SHP77 (cell line): ENCODE measurements at regions not wholly inside any gene's neighbourhood (a gene's known extent, or its start where the extent isn't known, plus 50 kb on each side); places are given as distances from the start of the nearest gene placed in this dataset.

Source experiments
- DNase-seq, 2 experiments: peaks; one replicate each; lab custom pipeline; 2025; lab: John Stamatoyannopoulos, UW

DNA sequence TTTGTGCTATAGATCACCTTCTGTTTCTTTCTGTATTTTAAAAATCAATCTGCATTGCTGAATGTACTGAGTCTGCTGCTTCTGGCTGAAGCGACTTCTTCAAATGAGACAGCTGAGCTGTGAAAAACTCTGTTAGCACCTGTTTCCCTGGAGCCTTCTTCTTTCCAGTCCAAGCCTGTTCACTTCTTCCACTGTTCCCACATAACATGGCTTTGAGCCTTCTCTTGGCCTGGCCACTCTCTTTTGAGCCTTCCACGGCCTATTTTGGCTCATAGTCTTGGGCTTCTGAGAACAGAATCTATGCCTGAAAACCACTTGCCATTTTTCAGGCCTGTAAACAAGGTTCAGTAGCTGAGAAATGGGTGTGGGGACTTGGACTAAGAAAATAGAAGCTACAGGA is 132.9 kb upstream of the IGFBP7 start:
- DNase-seq = no peak

DNA sequence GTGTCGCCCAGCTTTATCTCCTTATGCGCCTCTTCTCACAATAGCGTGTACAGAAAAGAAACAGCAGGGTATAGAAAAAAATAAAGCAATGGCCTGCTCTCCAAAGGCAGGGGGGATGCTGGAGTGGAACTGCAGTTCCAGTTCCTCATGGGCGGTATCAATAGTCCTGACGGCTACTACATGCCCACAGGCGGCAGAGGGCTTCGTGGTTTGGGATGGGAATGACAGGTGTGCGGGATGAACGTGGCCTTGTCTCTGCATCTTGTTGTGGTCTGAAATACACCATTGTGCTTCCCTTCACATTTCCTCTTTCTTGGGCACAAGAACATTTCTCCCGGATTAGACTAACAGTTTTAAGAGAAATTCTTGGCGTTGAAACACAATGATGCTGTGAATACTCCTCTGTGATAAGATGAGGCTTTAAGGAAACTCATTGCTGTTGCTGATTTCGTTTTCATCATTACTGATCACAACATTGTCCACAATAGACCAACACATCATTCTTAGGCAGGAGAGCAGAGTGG is 124.1 kb upstream of the IGFBP7 start:
- DNase-seq = no peak

DNA sequence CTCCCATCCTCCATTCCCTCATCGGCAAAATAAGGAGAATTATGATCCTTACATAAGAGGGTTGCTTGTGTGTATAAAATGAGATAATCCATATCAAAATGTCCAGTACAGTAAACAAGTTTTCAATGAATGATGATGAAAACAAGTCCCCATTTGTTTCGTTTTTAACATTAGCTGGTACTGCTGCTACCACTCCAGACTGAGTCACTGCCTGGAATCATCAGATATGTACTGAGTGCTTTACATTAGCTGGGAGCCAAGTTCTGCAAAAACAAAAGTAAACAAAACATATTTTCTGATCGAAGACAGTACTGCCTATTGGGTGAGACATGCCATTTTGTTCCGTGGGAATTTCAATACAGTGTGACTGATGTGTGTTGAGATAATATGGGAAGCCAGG is 123.2 kb upstream of the IGFBP7 start:
- DNase-seq = no peak

DNA sequence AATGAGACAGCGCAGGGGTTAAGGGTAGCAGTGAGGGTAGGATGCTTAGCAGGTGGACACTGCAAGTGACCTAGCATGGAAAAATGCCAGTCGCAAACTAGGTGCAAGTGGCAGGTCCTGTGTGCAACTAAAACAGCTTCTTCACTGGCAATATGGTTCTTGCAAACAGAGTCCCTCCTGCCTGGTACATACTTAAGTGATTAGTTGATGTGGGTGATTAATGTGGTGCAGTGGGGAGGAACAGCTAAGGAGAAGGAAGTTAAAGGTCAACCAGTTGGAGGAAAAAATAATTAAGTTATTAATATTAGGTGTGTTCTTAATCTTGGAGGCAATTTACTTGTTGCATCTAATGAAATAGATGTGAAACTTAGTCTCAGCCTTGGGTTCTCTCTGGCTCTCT is 121.6 kb upstream of the IGFBP7 start:
- no peak for DNase-seq

DNA sequence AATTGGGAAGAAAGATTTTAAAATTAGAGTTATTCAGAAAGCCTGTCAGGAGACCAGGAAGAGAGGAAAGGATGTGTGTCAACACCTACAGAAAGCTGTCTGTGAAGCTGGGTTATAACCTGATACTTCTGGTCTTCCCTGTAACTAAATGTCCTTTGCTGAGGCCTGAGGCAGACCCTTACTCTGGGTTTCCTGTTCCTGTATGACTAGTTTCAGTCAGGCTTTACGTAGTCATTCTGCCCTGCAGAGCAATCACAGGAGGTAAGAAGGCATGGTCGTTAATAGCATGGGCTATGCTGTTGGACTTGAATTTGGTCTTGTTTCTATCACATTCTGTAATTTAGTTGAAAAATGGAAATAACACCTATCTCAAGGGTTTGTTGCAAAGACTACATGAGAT is 110.5 kb upstream of the IGFBP7 start:
- DNase-seq = no peak

DNA sequence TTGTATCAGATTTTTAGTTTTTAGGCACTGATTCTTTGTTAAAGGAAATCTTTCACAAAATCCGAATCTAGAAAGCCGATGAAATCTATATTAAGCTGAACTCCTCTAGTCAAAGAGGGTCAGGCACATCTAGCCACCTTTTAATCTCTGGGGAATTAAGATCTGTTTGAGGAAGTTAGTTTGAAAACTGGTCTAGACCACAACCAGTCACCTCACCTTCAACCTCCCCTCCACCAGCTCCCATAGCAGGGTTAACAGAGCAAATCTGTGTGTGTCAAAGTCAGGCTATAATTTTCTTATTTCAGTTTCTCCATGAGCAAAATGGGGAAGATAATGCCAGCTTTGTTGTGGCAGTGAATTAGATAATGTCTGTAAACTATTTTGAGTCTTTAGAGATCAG is 110.0 kb upstream of the IGFBP7 start:
- no peak for DNase-seq

DNA sequence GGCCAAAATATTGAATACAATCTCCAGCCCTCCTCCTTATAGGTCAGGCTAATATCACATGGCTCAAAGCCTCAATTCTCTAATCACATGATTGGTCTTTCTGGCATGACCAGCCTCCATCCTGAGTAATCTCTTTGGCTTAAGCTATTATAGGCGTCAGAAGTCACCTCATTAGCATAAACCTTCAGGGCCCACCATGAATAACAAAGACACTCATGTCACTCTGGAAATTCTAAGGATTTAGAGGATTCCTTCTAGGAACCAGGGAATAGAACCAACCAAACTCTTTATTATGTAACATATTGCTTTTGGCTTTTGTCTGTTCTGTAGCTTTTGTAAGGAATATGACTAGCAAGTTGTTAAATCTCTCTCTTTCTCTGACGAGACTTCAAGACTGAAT is 109.2 kb upstream of the IGFBP7 start:
- no peak for DNase-seq

DNA sequence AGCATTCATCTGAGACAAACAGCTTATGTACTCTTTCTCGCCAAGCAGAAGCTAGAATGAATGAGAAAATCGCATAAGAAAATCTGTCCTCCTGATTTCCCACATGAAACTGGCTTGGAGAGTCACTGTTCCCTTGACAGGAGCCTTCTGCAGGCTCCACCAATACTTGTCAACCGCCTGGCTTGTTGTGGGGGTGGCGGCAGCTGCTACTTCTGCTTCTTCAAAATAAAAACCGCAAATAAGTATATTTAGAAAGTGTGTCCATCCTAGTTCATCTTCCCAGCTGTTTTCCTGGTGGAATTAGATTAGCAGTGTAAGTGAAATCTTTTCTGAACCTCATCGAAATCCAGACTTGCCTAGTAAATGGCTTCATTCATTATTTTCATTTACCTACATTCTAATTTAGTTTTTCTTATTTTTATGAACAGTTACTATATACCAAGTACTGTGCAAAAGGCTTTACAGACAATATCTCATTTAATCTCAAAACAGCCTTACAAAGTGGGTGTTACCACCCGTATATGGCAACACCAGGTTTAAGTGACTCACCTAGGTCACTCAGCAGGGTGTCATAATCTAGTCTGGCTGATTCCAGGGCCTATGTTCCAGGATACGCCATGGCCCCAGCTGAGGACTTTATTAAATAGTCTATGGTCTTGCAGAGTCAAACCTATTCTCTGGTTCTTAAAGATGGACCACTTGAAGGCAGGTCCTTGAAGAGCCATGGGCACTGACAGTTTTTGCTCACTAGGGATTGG is 104.6 kb upstream of the IGFBP7 start:
- no peak for DNase-seq

DNA sequence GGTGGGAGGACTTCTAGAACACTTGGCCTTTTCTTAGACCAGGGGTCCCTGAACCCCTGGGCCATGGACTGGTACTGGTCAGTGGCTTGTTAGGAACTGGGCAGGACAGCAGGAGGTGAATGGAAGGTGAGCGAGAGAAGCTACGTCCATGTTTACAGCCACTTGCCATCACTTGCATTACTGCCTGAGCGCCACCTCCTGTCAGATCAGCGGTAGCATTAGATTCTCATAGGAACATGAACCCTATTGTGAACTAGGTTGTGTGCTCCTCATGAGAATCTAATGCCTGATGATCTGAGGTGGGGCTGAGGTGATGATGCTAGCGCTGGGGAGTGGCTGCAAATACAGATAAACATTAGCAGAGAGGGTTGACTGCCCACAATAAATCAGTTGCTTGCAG is 100.9 kb upstream of the IGFBP7 start:
- DNase-seq = no peak

DNA sequence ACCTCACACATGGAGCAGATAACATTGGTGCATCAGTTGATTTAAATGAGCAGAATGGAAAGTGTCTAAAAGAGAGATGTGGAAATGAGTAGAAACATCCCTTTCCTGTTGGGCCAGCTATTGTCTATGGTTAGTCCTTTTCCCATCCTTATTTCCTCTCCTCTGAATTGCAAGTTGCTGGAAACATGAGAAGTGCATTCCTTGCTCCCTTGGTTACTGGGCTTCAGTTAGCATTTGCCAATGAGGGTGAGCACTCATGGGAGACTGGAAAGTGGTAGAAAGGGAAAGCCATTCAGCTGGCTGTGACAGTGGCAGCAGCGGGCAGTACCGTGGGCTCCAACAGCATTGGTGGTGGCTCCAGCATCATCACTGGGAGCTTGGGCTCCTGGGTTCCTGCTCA is 96.0 kb upstream of the IGFBP7 start:
- no peak for DNase-seq

DNA sequence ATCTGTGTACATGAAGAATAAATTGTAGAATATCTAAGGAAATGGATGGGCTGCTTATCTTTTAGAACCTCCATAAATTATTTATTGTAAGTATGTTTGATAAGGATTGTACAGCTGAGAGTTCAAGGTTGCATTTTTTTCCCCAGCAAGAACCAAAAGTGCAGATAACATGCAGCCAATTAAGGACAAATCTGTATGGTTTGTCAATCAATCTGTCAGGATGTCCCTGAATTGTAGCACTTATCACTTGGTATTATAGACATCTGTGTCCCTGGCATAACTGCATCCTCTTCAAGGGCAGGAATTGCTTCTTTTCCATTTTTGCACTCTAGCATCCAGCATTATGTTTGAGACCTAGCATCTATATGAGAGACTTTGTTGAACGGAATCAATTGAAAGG is 95.4 kb upstream of the IGFBP7 start:
- DNase-seq = no peak

DNA sequence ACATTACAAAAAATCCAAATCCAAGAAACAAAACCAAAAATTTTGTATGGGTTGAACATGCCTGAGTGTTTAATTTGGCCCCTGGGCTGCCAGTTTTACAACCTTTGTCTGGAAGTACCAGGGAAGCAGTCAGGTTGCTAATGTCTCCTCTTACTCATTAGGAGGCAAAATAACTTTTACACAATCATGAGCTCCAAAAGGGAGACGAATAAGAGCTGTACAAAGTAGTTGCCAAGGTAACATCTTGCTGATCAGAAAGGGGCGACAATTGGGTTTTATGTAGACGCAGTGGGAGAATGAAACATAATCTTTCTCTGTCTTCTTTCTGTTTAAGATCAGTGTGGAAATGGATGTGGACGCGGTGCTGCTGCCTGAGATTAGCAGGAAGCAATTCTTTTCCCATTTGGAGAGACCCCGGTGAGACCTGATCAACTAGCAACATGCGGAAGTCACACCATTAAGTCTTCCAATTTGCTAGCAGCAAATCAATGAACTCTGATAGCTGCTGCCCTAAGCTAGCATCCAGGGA is 90.7 kb upstream of the IGFBP7 start:
- no peak for DNase-seq

DNA sequence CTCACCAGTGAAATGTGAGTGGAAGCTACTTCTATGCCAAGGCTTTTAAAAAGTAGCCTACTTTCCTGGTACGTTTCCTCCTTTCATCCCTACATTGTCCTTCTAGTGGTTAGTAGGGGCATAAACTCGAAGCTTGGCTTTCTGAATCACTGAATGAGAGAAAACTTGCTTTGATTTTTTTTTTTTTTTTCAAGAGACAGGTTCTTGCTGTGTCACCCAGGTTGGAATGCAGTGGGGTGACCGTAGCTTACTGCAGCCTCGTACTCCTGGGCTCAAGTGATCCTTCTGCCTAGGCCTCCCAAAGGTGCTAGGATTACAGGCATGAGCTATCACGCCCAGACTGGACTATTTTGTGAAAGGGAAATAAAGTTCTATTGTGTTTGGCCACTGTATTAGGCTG is 89.1 kb upstream of the IGFBP7 start:
- no peak for DNase-seq

DNA sequence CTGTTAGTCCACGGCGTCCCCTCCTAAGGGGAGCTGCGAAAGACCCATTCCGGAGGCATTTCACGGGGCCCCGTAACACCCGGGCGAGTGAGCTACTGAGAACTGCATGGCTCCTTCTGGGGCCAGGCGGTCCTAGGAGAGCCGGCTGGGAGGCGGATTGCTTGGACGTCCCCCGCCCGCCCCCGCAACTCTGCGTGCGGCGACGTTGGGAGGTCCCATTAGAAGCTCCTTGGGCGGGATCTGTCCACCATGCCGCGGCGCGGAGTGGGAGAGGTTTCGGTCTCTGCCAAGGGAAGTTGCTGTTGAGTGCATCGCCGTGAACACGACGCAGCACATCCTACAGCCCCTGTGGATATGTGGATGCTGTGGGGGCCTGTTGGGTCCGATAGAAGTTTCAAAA is 85.4 kb upstream of the IGFBP7 start:
- no peak for DNase-seq

DNA sequence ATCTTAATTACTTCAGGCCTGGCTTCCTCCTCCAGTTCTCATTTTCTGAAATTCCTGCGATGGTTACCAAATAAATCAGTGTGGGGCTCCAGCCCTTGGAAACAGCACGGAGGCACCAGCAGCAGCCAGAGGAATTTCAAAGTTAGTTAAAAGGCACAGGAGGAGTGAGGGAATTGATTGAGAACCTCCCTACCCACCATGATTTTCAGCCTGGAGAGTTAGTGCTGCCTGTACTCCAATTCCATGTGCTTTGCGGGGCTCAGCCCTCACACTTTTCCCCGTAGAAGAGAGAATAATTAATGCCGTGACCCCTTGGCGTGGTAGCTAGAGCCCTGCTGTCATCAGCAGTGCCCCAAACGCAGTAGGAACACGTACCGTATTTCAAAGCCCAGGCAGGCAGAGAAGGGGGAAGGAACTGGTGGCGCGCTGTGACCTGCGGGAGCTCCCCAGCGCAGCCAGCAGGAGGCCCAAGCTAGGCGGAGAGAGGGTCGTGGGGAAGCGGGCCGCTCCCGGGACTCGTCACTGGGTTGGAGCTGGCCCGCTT is 84.0 kb upstream of the IGFBP7 start:
- no peak for DNase-seq

DNA sequence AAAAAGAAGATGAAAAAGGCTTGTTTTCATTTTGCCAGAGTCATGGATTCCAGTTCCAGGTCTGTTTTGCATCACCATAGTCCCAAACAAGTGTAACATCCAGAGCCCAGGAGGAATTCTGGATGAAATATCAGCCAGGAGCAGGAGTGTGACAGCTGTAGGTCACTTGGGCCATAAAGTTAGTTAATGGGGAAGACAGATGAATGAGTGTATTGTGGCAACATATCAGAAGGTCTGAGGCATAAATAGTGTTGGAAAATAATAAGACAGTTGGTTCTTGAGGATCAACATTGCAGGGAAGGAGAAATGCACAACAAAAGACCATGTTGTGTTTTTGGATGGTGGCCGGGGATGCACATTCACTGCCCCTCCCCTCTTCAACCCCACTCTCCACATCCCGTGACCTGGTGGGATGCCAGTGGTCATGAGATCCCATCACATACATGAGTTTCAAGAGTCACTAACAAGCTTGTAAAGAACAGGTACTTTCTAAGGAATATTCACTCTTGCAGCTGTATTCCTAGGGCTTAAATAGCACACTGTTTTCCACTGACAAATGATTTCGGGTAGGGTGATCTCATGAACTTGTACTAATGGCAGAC is 83.1 kb upstream of the IGFBP7 start:
- DNase-seq = no peak

DNA sequence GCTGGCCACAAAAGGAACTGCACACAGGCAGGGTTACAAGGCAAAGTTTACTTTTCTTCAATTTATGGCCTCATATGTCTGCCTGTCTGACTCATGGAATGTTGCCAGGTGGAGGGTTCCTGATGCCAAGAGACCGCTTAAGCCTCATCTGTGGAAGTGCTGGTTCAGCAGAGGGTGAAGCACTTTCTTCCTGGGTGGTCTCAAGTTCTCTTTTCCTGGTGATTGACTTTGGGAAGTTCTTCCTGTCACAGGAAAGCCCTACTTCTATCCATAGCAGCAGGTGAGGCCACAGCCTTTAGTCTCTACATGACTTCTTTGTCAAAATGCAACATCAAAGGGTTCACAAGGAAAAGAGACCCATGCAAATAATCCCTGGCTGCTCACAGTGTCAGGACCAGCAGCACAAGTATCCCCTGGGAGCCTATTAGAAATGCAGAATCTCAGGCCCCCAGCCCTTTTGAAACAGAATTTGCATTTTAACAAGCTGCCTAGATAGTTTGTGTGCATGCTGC is 81.4 kb upstream of the IGFBP7 start:
- peak; percentile 23 to 47 for DNase-seq

DNA sequence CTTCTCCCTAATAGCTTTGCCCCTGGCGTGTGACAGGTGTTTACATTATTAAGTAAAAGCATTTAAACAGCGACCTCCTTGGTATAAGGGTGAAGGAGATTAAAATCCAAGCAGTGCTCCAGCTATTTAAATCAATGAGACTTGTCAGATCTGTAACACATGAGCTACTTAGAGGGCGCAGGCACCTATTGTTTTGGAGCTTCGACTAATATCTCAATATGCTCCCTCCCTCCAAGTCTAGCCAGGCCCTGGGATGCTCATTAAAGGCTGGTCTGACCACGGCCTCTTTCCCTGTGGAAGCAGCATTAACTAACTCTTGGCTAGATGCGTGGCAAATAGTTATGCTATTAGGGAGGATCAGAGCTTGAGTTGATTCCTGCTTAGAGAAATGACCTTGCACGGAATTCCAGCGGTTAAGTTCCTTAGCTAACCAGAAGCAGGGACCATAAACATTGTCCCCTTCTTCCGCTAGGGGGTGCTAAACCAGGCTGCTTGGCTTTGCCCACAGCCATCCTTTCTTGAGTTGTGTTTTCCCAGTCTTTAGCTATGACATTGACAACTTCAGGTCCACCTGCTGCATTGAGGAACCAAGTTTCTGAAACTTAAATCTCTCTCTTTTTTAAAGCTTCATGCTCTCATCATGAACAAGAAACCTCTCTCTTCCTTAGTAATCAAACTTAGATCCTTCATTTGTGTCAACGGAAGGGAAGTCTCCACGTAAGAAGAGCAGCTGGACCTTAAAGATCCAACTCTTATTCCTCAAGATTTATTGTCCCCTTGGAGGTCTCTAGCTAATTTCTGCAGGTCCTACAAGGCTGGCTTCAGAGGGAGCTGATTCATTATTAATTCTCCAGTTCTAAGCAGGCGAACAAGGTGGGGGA is 80.7 kb upstream of the IGFBP7 start:
- peak; percentile 15 to 38 for DNase-seq

DNA sequence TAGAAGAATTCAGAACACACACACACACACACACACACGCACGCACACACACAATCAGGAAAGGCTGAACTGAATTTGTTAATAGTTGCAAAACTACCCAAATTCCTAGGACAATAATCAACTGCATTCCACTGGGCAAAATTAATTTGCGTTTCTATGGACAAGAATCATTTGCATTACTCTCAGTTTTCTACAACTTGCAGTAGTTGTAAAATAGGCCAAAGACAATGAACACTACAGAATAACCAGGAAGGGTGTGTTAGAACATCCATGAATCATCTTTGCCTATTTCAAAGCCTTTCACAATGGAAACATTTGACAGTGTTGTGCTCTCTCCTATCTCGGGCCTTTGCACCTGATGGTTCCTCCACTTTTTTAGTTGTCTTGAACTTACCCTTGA is 77.1 kb upstream of the IGFBP7 start:
- DNase-seq = no peak

DNA sequence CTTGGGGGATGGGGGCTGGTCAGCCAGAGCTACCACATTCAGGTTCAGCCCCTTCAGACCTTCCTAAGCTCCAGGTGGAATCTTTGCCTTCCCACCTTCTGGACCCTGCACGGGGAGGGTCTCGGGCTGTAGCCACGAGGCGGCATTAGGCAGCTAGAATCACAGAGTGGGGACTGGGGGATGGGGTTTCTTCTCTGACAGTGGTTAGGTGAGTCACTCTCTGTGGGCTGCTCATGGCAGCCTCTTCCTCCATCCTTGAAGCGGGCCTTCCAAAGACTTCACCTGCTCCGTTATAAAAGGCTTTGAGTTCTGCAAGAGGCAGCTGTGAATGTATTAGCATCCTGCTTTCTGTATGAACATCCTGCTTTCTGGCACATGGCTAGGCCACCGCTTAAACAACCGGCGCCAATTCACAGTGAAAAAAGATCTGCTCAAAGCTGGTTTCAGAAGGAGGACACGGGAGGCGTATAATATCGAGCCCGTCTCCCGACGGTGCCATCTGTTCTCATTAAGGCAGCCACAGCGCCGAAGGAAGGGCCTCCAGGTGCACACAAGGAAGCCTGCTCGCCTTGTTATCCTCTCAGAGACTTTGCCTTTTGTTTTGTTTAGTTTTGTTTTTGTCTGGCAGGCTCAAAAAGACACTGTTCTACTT is 74.3 kb upstream of the IGFBP7 start:
- DNase-seq = no peak

DNA sequence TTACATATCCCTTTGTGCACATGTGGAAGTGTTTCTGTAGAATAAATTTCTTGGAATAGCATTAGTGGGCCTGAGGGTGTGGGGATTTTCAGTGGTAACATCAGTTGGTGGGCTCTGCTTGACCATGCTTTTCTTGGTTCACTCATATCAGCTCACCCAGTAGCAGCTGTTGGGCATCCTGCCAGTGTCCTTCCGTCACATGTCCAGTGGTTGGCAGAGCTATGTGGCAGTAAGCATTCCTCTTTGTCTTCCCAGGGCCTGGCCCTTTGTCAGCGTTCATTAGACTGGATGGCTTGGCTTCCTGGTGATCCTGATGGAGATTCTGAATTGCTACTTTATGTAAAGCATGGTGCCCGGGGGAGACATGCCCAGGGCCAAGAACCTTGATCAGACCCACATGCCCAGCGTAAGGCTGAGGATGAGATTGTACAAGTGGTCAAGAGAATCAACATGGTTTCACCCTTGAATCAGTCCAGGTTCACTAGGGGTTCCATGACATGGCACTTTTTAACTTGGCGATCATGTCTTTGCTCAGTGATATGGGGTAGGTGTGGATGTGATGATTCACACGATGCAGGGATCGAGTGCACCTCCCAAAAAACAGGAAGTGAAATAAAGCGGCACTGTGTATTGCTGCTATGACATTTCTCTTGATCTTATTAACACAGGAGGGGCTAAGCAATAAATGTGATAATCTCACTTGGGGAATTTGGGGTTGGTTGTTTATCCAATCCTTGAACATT is 72.1 kb upstream of the IGFBP7 start:
- peak; percentile 56 to 61 for DNase-seq
